ENCODE measurements at regions not wholly inside any gene's neighbourhood (a gene's known extent, or its start where the extent isn't known, plus 50 kb on each side); places are given as distances from the start of the nearest gene placed in this dataset.
A peak's percentile ranks its signal among the peaks of the same experiment; 100 is the strongest.
"Not testable (repeated sequence)": the region's sequence is repeated elsewhere in the genome, so short reads cannot be mapped to it uniquely, and the experiment has no call there.

- no peak for DNase-seq
These were observed 174.0 kb upstream of the IL12B start for GRCh38 chr5:159504106-159504856.

- no peak for DNase-seq
These were observed 174.6 kb upstream of the IL12B start for GRCh38 chr5:159504857-159505304.

- no peak for DNase-seq
These were observed 176.8 kb upstream of the IL12B start for GRCh38 chr5:159507055-159507454.

GRCh38 chr5:159507661-159508060 lies 177.4 kb upstream of the IL12B start:
- no peak for DNase-seq

- DNase-seq, result no peak
These were observed 178.1 kb upstream of the IL12B start for GRCh38 chr5:159508344-159508743.

- DNase-seq, result no peak
These were observed 178.8 kb upstream of the IL12B start for GRCh38 chr5:159509002-159509660.

- DNase-seq, result no peak
These were observed 180.0 kb upstream of the IL12B start for GRCh38 chr5:159510282-159510681.

- DNase-seq, result no peak
These were observed 181.3 kb upstream of the IL12B start for GRCh38 chr5:159511570-159511969.

GRCh38 chr5:159512064-159512463 lies 181.8 kb upstream of the IL12B start:
- no peak for DNase-seq

GRCh38 chr5:159514229-159514810 lies 184.0 kb upstream of the IL12B start:
- DNase-seq, result no peak

- DNase-seq, result no peak
These were observed 184.9 kb upstream of the IL12B start for GRCh38 chr5:159515197-159515596.

- peak; percentile 85 for DNase-seq
These were observed 185.7 kb upstream of the IL12B start for GRCh38 chr5:159515909-159516415.

- DNase-seq, result no peak
These were observed 188.1 kb upstream of the IL12B start for GRCh38 chr5:159518371-159518770.

- no peak for DNase-seq
These were observed 189.1 kb upstream of the IL12B start for GRCh38 chr5:159519365-159519764.

GRCh38 chr5:159522841-159523240 lies 192.6 kb upstream of the IL12B start:
- DNase-seq, result no peak

- DNase-seq, result not testable (repeated sequence)
These were observed 194.0 kb upstream of the IL12B start for GRCh38 chr5:159524279-159524678.

- no peak for DNase-seq
These were observed 194.8 kb upstream of the IL12B start for GRCh38 chr5:159525117-159525516.

GRCh38 chr5:159527546-159528254 lies 197.4 kb upstream of the IL12B start:
- DNase-seq, result no peak

- DNase-seq, result no peak
These were observed 201.3 kb upstream of the IL12B start for GRCh38 chr5:159531554-159532105.

- no peak for DNase-seq
These were observed 202.9 kb upstream of the IL12B start for GRCh38 chr5:159533197-159533596.

GRCh38 chr5:159536166-159536565 lies 205.9 kb upstream of the IL12B start:
- DNase-seq, result no peak

GRCh38 chr5:159536646-159537045 lies 206.4 kb upstream of the IL12B start:
- no peak for DNase-seq

GRCh38 chr5:159539678-159540077 lies 209.4 kb upstream of the IL12B start:
- DNase-seq, result no peak
